Sigmoid colon (tissue), 3 donors: ENCODE measurements at regions not wholly inside any gene's neighbourhood (a gene's known extent, or its start where the extent isn't known, plus 50 kb on each side); places are given as distances from the start of the nearest gene placed in this dataset.

Source experiments
- POLR2A ChIP-seq, 2 donors: fragments of 450-650 bp; IDR thresholded peaks; one replicate each; pipeline ENCODE4 v1.6.1; 2016; ENCODE audit warnings: antibody characterized with exemption in 2 of 2, mild to moderate bottlenecking in 2 of 2, moderate library complexity in 2 of 2
- TF ChIP-seq, protein P1 (sequence below), 4 experiments: fragments of 450-650 bp in 3 of 4; fragments of 200-600 bp in 1 of 4; IDR thresholded peaks; one replicate each; pipeline ENCODE4 v1.5.1; 2016 to 2019; ENCODE audit warnings: antibody characterized with exemption in 4 of 4, mild to moderate bottlenecking in 3 of 4, moderate library complexity in 2 of 4

DNA sequence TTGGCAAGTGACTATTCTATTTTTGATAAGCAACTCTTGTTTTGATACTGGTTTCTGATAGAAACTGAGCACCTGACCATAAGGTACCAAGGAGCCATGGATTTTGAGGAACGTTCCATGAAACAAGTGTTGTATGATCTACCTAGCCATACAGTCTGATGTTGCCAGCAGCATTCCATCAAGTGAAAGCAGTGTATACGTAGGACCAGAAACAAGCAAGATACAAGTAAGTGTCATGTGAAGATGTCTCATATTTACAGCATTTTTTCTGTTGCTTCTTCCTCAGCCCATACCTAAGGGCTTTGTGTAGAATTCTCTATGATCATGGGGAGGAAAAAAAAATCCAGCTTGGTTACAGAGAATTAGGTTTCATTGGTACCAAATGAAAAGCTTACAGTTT is 55.6 kb upstream of the RABGAP1L start:
- TF ChIP-seq POLR2A (IDR thresholded peaks at IDR 0.05): no peak
- TF ChIP-seq, protein P1, sequence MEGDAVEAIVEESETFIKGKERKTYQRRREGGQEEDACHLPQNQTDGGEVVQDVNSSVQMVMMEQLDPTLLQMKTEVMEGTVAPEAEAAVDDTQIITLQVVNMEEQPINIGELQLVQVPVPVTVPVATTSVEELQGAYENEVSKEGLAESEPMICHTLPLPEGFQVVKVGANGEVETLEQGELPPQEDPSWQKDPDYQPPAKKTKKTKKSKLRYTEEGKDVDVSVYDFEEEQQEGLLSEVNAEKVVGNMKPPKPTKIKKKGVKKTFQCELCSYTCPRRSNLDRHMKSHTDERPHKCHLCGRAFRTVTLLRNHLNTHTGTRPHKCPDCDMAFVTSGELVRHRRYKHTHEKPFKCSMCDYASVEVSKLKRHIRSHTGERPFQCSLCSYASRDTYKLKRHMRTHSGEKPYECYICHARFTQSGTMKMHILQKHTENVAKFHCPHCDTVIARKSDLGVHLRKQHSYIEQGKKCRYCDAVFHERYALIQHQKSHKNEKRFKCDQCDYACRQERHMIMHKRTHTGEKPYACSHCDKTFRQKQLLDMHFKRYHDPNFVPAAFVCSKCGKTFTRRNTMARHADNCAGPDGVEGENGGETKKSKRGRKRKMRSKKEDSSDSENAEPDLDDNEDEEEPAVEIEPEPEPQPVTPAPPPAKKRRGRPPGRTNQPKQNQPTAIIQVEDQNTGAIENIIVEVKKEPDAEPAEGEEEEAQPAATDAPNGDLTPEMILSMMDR (IDR thresholded peaks at IDR 0.05): no peak
